ENCODE measurements at regions not wholly inside any gene's neighbourhood (a gene's known extent, or its start where the extent isn't known, plus 50 kb on each side); places are given as distances from the start of the nearest gene placed in this dataset.

- Histone ChIP-seq H3K27me3 (replicated peaks in 1 of 4; ENCODE audit: control extremely low read depth in 1 of 4, control insufficient read depth in 3 of 4, insufficient read depth in 4 of 4, low read length in 3 of 4) (no peaks in the 10 kb centered on the region), H3K27ac (ENCODE audit: low read length in 2 of 2) (no peak overlapping the region), H2AFZ (ENCODE audit: insufficient read depth, low read depth, low read length, poor library complexity, severe bottlenecking) (no peak overlapping the region), H3K36me3 (replicated peaks in 1 of 2; ENCODE audit: control extremely low read depth in 1 of 2, control insufficient read depth in 1 of 2, extremely low read depth in 1 of 2, insufficient read depth in 2 of 2, low read length in 1 of 2) (no peaks in the 10 kb centered on the region), H3K9me3 (ENCODE audit: control extremely low read depth in 1 of 3, control insufficient read depth in 2 of 3, insufficient read depth in 1 of 3, low read length in 2 of 3) (no peaks in the 10 kb centered on the region), H3K4me3 (ENCODE audit: control extremely low read depth in 1 of 5, extremely low read depth in 1 of 5, insufficient read depth in 1 of 5, low read depth in 2 of 5, low read length in 4 of 5) (no peak overlapping the region), H3K9ac (ENCODE audit: low read length) (no peak overlapping the region), H3K4me1 (ENCODE audit: control insufficient read depth in 2 of 2, insufficient read depth in 2 of 2, low read length in 2 of 2) (no peaks in the 10 kb centered on the region), H3K4me2 (replicated peaks; ENCODE audit: low read depth, low read length, poor library complexity, severe bottlenecking) (no peak overlapping the region), H4K20me1 (ENCODE audit: control insufficient read depth, insufficient read depth, low read length, poor library complexity, severe bottlenecking) (no peaks in the 10 kb centered on the region), H3K79me2 (ENCODE audit: control insufficient read depth, insufficient read depth, low read length) (no peaks in the 10 kb centered on the region)
- Mint-ChIP-seq H3K4me1 (peaks cover 2% of the 10 kb centered on the region), H3K27me3 (no peaks in the 10 kb centered on the region), H3K27ac (no peak overlapping the region), H3K9me3 (ENCODE audit: insufficient read depth) (no peaks in the 10 kb centered on the region), H3K4me3 (no peak overlapping the region)
- WGBS (ENCODE audit: insufficient coverage), result 54% methylated on average over 4 of the region's 6 CpGs
- DNase-seq (no peak), ATAC-seq (ENCODE audit: low read depth) (no peak)
- TF ChIP-seq CTCF (IDR thresholded peaks at IDR 0.05) (no peak), EZH2 (IDR thresholded peaks at IDR 0.05; ENCODE audit: borderline replicate concordance, insufficient read depth, low read depth, low read length, poor library complexity, severe bottlenecking) (no peak)
- CTCF ChIA-PET, result no interaction called here
- intact Hi-C loops (cut with micrococcal nuclease), result no loop called here
- POLR2A ChIA-PET, result no interaction called here
Measured at GRCh38 chr12:24280056-24280842, 330.8 kb upstream of the SOX5 start.

GRCh38 chr12:24278832-24279231 is 329.4 kb upstream of the SOX5 start:
- Histone ChIP-seq H3K9ac (ENCODE audit: low read length) (no peak overlapping the region), H4K20me1 (ENCODE audit: control insufficient read depth, insufficient read depth, low read length, poor library complexity, severe bottlenecking) (no peaks in the 10 kb centered on the region), H3K27ac (ENCODE audit: low read length in 2 of 2) (no peak overlapping the region), H2AFZ (ENCODE audit: insufficient read depth, low read depth, low read length, poor library complexity, severe bottlenecking) (no peak overlapping the region), H3K9me3 (ENCODE audit: control extremely low read depth in 1 of 3, control insufficient read depth in 2 of 3, insufficient read depth in 1 of 3, low read length in 2 of 3) (no peaks in the 10 kb centered on the region), H3K36me3 (replicated peaks in 1 of 2; ENCODE audit: control extremely low read depth in 1 of 2, control insufficient read depth in 1 of 2, extremely low read depth in 1 of 2, insufficient read depth in 2 of 2, low read length in 1 of 2) (no peaks in the 10 kb centered on the region), H3K27me3 (replicated peaks in 1 of 4; ENCODE audit: control extremely low read depth in 1 of 4, control insufficient read depth in 3 of 4, insufficient read depth in 4 of 4, low read length in 3 of 4) (no peaks in the 10 kb centered on the region), H3K4me3 (ENCODE audit: control extremely low read depth in 1 of 5, extremely low read depth in 1 of 5, insufficient read depth in 1 of 5, low read depth in 2 of 5, low read length in 4 of 5) (no peak overlapping the region), H3K4me2 (replicated peaks; ENCODE audit: low read depth, low read length, poor library complexity, severe bottlenecking) (no peak overlapping the region), H3K4me1 (ENCODE audit: control insufficient read depth in 2 of 2, insufficient read depth in 2 of 2, low read length in 2 of 2) (no peaks in the 10 kb centered on the region), H3K79me2 (ENCODE audit: control insufficient read depth, insufficient read depth, low read length) (no peaks in the 10 kb centered on the region)
- DNase-seq (no peak), ATAC-seq (ENCODE audit: low read depth) (no peak)
- Mint-ChIP-seq H3K27me3 (no peaks in the 10 kb centered on the region), H3K4me1 (peaks cover 2% of the 10 kb centered on the region), H3K9me3 (ENCODE audit: insufficient read depth) (no peaks in the 10 kb centered on the region), H3K27ac (no peak overlapping the region), H3K4me3 (no peak overlapping the region)
- CTCF ChIA-PET, result interaction anchor here (0.7 to 1.1 kb wide), 2 partner anchors 10 to 138 kb away, joined by 3 to 5 read pairs; no protein-coding TSS in a partner anchor
- POLR2A ChIA-PET, result no interaction called here
- intact Hi-C loops (cut with micrococcal nuclease), result loop anchor here (10.0 kb wide), 1 partner anchor 496 kb away; no protein-coding TSS in a partner anchor
- TF ChIP-seq EZH2 (IDR thresholded peaks at IDR 0.05; ENCODE audit: borderline replicate concordance, insufficient read depth, low read depth, low read length, poor library complexity, severe bottlenecking), result no peak
- no peak for TF ChIP-seq CTCF (IDR thresholded peaks at IDR 0.05)
